Body of pancreas (tissue), 4 donors: ENCODE measurements at regions not wholly inside any gene's neighbourhood (a gene's known extent, or its start where the extent isn't known, plus 50 kb on each side); places are given as distances from the start of the nearest gene placed in this dataset.

ENCODE experiments used
- ATAC-seq: fragments of 150-250 bp; one replicate; pipeline ENCODE4 v1.9.1; 2016
- DNase-seq, 4 donors: peaks; one replicate each; pipeline ENCODE4 v3.0.0-alpha.2; 2019
- H3K27ac ChIP-seq, 4 donors: fragments of 200-600 bp; sonication (generic); 1 replicate in 3 of 4; 2 replicates in 1 of 4; pipeline versions ENCODE4 v1.5.1 to v1.6.1; 2016 to 2019; ENCODE audit warnings: mild to moderate bottlenecking in 1 of 4, mixed read lengths in 1 of 4, moderate library complexity in 1 of 4
- H3K27me3 ChIP-seq, 2 donors: fragments of 200-600 bp; sonication (generic); one replicate each; pipeline ENCODE4 v1.6.0; 2016; ENCODE audit warnings: mild to moderate bottlenecking in 1 of 2
- H3K36me3 ChIP-seq, 2 donors: fragments of 200-600 bp; sonication (generic); replicated peaks in 1 of 2; 2 replicates each; pipeline ENCODE4 v1.5.1; 2016; ENCODE audit warnings: low read depth in 2 of 2; ENCODE audit not compliant: insufficient read depth in 1 of 2
- H3K4me1 ChIP-seq: fragments of 200-600 bp; sonication (generic); one replicate; pipeline ENCODE4 v1.6.0; 2016
- H3K4me3 ChIP-seq, 2 donors: fragments of 200-600 bp; sonication (generic); 1 replicate in 1 of 2; 2 replicates in 1 of 2; pipeline ENCODE4 v1.5.1; 2016 to 2019
- H3K9me3 ChIP-seq, 3 donors: fragments of 200-600 bp; sonication (generic); 1 replicate in 2 of 3; 2 replicates in 1 of 3; pipeline ENCODE4 v1.5.1; 2016
- POLR2A ChIP-seq, 3 donors: fragments of 450-650 bp; IDR thresholded peaks; one replicate each; pipeline ENCODE4 v1.6.1; 2016; ENCODE audit warnings: antibody characterized with exemption in 3 of 3, mild to moderate bottlenecking in 2 of 3
- WGBS, 2 donors: methylation state at CpG; one replicate each; pipeline ENCODE4 v1.1.5; 2017; 5-methylcytosine and 5-hydroxymethylcytosine counted together
- intact Hi-C: fragments of 100-400 bp; cut with DNase I; formaldehyde crosslinking; loops from one replicate; pipeline ENCODE4 v1.15.1; 2023
- TF ChIP-seq, protein P1 (sequence below), 7 experiments: fragments of 450-650 bp in 4 of 7; fragments of 200-600 bp in 3 of 7; sonication (generic) in 3 of 7; IDR thresholded peaks; one replicate each; pipeline ENCODE4 v1.5.1; 2016 to 2019; ENCODE audit warnings: antibody characterized with exemption in 7 of 7

DNA sequence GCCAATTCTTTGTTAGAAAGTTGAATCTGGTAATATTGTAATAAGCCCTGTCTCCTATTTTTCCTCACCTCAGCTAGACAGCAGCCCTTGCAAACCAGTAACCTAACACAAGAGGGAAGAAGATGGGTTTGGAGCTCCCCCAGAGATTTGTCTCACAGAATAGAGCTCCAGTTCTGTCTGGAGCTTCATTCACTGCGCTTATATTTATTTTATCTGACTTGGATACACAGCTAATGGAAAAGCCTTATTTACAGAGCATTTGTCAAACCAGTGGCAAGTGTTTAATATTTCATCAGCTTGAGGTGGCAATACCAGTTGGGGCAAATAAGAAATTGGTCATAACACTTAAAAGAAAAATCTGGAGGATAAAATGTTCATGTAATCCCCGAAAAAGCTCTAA lies 1094.0 kb downstream of the FSCB start:
- TF ChIP-seq, protein P1, sequence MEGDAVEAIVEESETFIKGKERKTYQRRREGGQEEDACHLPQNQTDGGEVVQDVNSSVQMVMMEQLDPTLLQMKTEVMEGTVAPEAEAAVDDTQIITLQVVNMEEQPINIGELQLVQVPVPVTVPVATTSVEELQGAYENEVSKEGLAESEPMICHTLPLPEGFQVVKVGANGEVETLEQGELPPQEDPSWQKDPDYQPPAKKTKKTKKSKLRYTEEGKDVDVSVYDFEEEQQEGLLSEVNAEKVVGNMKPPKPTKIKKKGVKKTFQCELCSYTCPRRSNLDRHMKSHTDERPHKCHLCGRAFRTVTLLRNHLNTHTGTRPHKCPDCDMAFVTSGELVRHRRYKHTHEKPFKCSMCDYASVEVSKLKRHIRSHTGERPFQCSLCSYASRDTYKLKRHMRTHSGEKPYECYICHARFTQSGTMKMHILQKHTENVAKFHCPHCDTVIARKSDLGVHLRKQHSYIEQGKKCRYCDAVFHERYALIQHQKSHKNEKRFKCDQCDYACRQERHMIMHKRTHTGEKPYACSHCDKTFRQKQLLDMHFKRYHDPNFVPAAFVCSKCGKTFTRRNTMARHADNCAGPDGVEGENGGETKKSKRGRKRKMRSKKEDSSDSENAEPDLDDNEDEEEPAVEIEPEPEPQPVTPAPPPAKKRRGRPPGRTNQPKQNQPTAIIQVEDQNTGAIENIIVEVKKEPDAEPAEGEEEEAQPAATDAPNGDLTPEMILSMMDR (IDR thresholded peaks at IDR 0.05): no peak
- no peak for TF ChIP-seq POLR2A (IDR thresholded peaks at IDR 0.05)
- Histone ChIP-seq H3K4me3 (no peak overlapping the region), H3K36me3 (no peaks in the 10 kb centered on the region), H3K9me3 (no peaks in the 10 kb centered on the region), H3K4me1 (peaks cover 13% of the 10 kb centered on the region), H3K27me3 (no peaks in the 10 kb centered on the region), H3K27ac (no peak overlapping the region)
- no peak for DNase-seq
- WGBS, 2 donors: 19 to 21% methylated on average over 2 of the region's 2 CpGs
- no peak for ATAC-seq
- intact Hi-C loops: no loop called here

GRCh38 chr14:43411841-43412240 lies 1095.2 kb downstream of the FSCB start:
- Histone ChIP-seq H3K36me3 (no peaks in the 10 kb centered on the region), H3K27me3 (no peaks in the 10 kb centered on the region), H3K27ac (no peak overlapping the region), H3K4me3 (no peak overlapping the region), H3K4me1 (peaks cover 13% of the 10 kb centered on the region), H3K9me3 (no peaks in the 10 kb centered on the region)
- WGBS, 2 donors: 54 to 55% methylated on average over 1 of the region's 1 CpG
- TF ChIP-seq, protein P1 (IDR thresholded peaks at IDR 0.05): no peak
- TF ChIP-seq POLR2A (IDR thresholded peaks at IDR 0.05): no peak
- DNase-seq (no peak), ATAC-seq (peak; percentile 45)
- intact Hi-C loops: no loop called here

DNA sequence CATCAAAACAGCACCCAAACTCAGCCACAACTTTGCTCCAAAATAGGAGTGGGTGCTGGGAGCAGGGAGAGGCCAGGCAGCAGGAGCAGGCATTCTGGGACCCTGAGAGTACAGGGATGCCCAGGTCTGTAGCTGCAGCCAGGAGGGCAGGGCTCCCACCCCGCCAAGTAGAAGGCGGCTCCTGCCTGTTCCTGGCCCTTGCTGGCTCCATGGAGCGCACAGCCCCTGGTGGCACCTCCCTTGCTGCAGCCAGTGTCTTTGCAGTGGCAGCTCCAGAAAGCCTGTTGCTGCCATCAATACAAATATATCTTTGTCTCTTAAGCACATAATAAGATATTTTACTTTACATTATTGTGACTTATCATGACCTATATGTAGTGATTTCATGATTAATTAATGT lies 1096.5 kb downstream of the FSCB start:
- peaks cover 13% of the 10 kb centered on the region for H3K4me1 ChIP-seq
- no peaks in the 10 kb centered on the region for H3K9me3 ChIP-seq
- no peaks in the 10 kb centered on the region for H3K27me3 ChIP-seq
- no peak overlapping the region for H3K4me3 ChIP-seq
- WGBS, 2 donors: 59 to 62% methylated on average over 3 of the region's 3 CpGs
- TF ChIP-seq, protein P1 (IDR thresholded peaks at IDR 0.05): no peak
- no peak for TF ChIP-seq POLR2A (IDR thresholded peaks at IDR 0.05)
- DNase-seq: no peak
- H3K27ac ChIP-seq: no peak overlapping the region
- intact Hi-C loops: no loop called here
- ATAC-seq: no peak
- no peaks in the 10 kb centered on the region for H3K36me3 ChIP-seq

DNA sequence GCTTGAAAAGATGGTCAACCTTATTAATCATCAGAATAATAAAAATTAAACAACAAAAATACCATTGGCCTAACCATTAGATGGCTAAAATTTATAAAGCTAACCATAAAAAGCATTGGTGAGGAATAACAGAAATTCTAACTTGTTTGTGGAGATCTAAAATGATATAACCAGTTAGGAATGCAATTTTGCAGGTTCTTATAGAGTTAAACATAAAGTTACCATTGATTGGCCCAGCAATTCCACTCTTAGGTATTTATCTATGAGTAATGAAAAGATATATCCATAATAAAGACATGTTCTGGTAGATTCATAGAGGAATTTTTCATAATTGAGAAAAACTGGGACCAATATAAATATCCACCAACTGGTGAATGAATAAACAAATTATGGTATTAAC lies 1098.6 kb downstream of the FSCB start:
- no peak overlapping the region for H3K27ac ChIP-seq
- peaks cover 12% of the 10 kb centered on the region for H3K4me1 ChIP-seq
- intact Hi-C loops: no loop called here
- DNase-seq (no peak), ATAC-seq (no peak)
- H3K4me3 ChIP-seq: no peak overlapping the region
- no peaks in the 10 kb centered on the region for H3K27me3 ChIP-seq
- no peak for TF ChIP-seq POLR2A (IDR thresholded peaks at IDR 0.05)
- TF ChIP-seq, protein P1 (IDR thresholded peaks at IDR 0.05): no peak
- H3K9me3 ChIP-seq: no peaks in the 10 kb centered on the region
- no peaks in the 10 kb centered on the region for H3K36me3 ChIP-seq

- no peak for DNase-seq
- no peak overlapping the region for H3K27ac ChIP-seq
- no peak for ATAC-seq
- intact Hi-C loops: no loop called here
- H3K27me3 ChIP-seq: no peaks in the 10 kb centered on the region
- TF ChIP-seq, protein P1 (IDR thresholded peaks at IDR 0.05): no peak
- TF ChIP-seq POLR2A (IDR thresholded peaks at IDR 0.05): no peak
- no peak overlapping the region for H3K4me3 ChIP-seq
- H3K4me1 ChIP-seq: peaks cover 5% of the 10 kb centered on the region
- no peaks in the 10 kb centered on the region for H3K36me3 ChIP-seq
- 77 to 78% methylated on average over 1 of the region's 1 CpG for WGBS, 2 donors
- H3K9me3 ChIP-seq: no peaks in the 10 kb centered on the region
These were observed 1099.4 kb downstream of the FSCB start for GRCh38 chr14:43407706-43408105.
